T-helper 17 cell (primary cell): ENCODE measurements at regions not wholly inside any gene's neighbourhood (a gene's known extent, or its start where the extent isn't known, plus 50 kb on each side); places are given as distances from the start of the nearest gene placed in this dataset.
"Not testable (repeated sequence)": the region's sequence is repeated elsewhere in the genome, so short reads cannot be mapped to it uniquely, and the experiment has no call there.

Experiments used
- ATAC-seq: fragments of 150-1000 bp; cut with Tn5 transposase; 2 replicates; pipeline ENCODE4 v1.10.0; 2021; ENCODE audit warnings: mild to moderate bottlenecking, moderate library complexity
- DNase-seq, 3 donors: peaks; one replicate each; pipeline versions ENCODE4 v3.0.0 to v3.0.0-alpha.2; 2020 to 2021
- H3K9me3 ChIP-seq: one replicate; pipeline ENCODE4 v1.7.0; 2013; ENCODE audit warnings: low read length, mild to moderate bottlenecking; ENCODE audit not compliant: control insufficient read depth, poor library complexity, severe bottlenecking
- H3K27ac Mint-ChIP-seq: one replicate; pipeline ENCODE4 v1.8.0; 2022; ENCODE audit warnings: mild to moderate bottlenecking, moderate library complexity, mixed read lengths
- H3K27me3 Mint-ChIP-seq: one replicate; pipeline ENCODE4 v1.8.0; 2022; ENCODE audit warnings: mixed read lengths
- H3K36me3 Mint-ChIP-seq: one replicate; pipeline ENCODE4 v1.8.0; 2022; ENCODE audit warnings: low read depth, mixed read lengths
- H3K4me1 Mint-ChIP-seq: one replicate; pipeline ENCODE4 v1.8.0; 2022; ENCODE audit warnings: mild to moderate bottlenecking, mixed read lengths
- H3K4me3 Mint-ChIP-seq: one replicate; pipeline ENCODE4 v1.8.0; 2022; ENCODE audit warnings: mild to moderate bottlenecking, moderate library complexity, mixed read lengths

DNA sequence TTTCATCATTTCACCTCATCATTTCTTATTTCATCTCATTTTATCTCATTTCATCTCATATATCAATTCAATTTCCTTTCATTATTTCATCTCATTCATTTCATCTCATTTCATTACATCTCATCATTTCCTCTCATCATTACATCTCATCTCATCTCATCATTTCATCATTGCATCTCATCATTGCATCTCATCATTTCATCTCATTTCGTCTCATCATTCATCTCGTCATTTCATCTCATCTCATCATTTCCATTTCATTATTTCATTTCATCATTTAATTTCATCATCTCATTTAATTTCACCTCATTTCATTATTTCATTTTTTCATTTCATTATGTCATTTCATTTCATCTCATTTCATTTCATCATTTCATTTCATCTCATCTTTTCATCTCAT is 168.5 kb upstream of the FAM72C start:
- not testable (repeated sequence) for H3K27ac Mint-ChIP-seq, H3K4me1 Mint-ChIP-seq, DNase-seq, H3K36me3 Mint-ChIP-seq, H3K9me3 ChIP-seq, H3K4me3 Mint-ChIP-seq, H3K27me3 Mint-ChIP-seq, ATAC-seq

GRCh38 chr1:144105006-144105405 is 133.2 kb upstream of the FAM72C start:
- H3K9me3 ChIP-seq, H3K27me3 Mint-ChIP-seq, H3K36me3 Mint-ChIP-seq, H3K4me1 Mint-ChIP-seq, ATAC-seq, H3K4me3 Mint-ChIP-seq, H3K27ac Mint-ChIP-seq: not testable (repeated sequence)
- DNase-seq = peak in 1 of 3 donors; percentile 0

GRCh38 chr1:144104000-144104677 is 132.4 kb upstream of the FAM72C start:
- not testable (repeated sequence) for H3K4me3 Mint-ChIP-seq, ATAC-seq, H3K27ac Mint-ChIP-seq, H3K36me3 Mint-ChIP-seq, H3K27me3 Mint-ChIP-seq, H3K9me3 ChIP-seq, H3K4me1 Mint-ChIP-seq
- peak; percentile 40 to 56 (median 43) for DNase-seq

GRCh38 chr1:144103156-144103880 is 131.5 kb upstream of the FAM72C start:
- H3K36me3 Mint-ChIP-seq, H3K9me3 ChIP-seq, H3K4me1 Mint-ChIP-seq, ATAC-seq, H3K4me3 Mint-ChIP-seq, H3K27me3 Mint-ChIP-seq, H3K27ac Mint-ChIP-seq: not testable (repeated sequence)
- DNase-seq = peak; percentile 34 to 60 (median 44)

GRCh38 chr1:144102046-144102745 is 130.4 kb upstream of the FAM72C start:
- H3K9me3 ChIP-seq, H3K4me1 Mint-ChIP-seq, ATAC-seq, H3K36me3 Mint-ChIP-seq, H3K4me3 Mint-ChIP-seq, H3K27me3 Mint-ChIP-seq, H3K27ac Mint-ChIP-seq: not testable (repeated sequence)
- peak; percentile 11 to 13 (median 13) for DNase-seq

DNA sequence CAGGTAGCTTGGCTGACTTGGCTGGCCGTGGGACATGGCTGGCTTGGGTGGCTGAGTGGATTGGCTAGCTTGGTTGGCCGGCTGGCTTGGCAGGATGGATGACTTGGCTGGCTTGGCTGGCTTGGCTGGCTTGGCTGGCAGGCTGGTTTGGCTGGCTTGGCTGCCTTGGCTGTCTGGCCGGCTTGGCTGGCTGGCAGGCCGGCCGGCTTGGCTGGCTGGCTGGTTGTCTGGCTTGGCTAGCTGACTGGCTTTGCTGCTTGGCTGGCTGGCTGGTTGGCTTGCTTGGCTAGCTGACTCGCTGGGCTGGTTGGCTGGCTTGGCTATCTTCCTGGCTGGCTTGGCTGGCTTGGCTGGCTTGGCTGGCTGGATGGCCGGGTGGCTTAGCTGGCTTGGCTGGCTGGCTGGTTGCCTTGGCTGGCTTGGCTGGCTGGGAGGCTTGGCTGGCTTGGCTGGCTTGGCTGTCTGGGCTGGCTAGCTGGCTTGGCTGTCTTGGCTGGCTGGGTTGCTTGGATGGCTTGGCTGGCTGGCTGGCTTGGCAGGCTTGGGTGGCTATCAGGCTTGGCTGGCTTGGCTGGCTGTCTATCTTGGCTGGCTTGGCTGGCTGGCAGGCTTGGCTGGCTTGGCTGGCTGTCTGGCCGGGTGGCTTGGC is 129.7 kb upstream of the FAM72C start:
- Mint-ChIP-seq H3K27ac (no peak overlapping the region), H3K27me3 (peaks cover 4% of the 10 kb centered on the region), H3K36me3 (no peaks in the 10 kb centered on the region), H3K4me1 (no peaks in the 10 kb centered on the region), H3K4me3 (no peak overlapping the region)
- no peak for ATAC-seq
- H3K9me3 ChIP-seq = no peaks in the 10 kb centered on the region
- peak; percentile 13 to 23 (median 15) for DNase-seq

GRCh38 chr1:144077167-144077841 is 105.5 kb upstream of the FAM72C start:
- DNase-seq (peak; percentile 5 to 70 (median 60)), ATAC-seq (peak; percentile 20)
- H3K4me1 Mint-ChIP-seq, H3K36me3 Mint-ChIP-seq, H3K9me3 ChIP-seq, H3K27ac Mint-ChIP-seq, H3K27me3 Mint-ChIP-seq: not testable (repeated sequence)
- peak overlapping the region; percentile 86 for H3K4me3 Mint-ChIP-seq

DNA sequence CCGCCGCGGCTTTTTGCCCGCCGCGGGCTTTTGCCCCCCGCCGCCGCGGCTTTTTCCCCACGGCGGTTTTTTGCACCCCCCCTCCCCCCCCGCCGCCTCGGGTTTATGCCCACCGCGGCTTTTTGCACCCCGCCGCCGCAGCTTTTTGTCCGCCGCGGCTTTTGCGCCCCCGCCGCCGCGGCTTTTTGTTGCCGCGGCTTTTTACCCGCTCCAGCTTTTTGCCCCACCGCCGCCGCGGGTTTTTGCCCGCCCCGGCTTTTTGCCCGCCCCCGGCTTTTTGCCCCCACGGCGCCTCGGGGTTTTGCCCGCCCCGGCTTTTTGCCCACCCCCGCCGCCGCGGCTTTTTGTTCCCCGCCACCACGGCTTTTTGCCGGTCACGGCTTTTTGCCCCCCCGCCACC is 104.9 kb upstream of the FAM72C start:
- not testable (repeated sequence) for ATAC-seq, H3K36me3 Mint-ChIP-seq, H3K27me3 Mint-ChIP-seq, H3K4me1 Mint-ChIP-seq, H3K9me3 ChIP-seq, H3K27ac Mint-ChIP-seq, H3K4me3 Mint-ChIP-seq
- peak in 1 of 3 donors; percentile 46 for DNase-seq

- H3K27me3 Mint-ChIP-seq, H3K36me3 Mint-ChIP-seq, DNase-seq, H3K9me3 ChIP-seq, H3K4me1 Mint-ChIP-seq, H3K4me3 Mint-ChIP-seq, ATAC-seq, H3K27ac Mint-ChIP-seq: not testable (repeated sequence)
These were observed 98.7 kb upstream of the FAM72C start for GRCh38 chr1:144070394-144071053.

GRCh38 chr1:144067042-144067441 is 95.3 kb upstream of the FAM72C start:
- not testable (repeated sequence) for H3K27ac Mint-ChIP-seq, H3K4me3 Mint-ChIP-seq, H3K36me3 Mint-ChIP-seq, DNase-seq, H3K9me3 ChIP-seq, ATAC-seq, H3K27me3 Mint-ChIP-seq, H3K4me1 Mint-ChIP-seq

GRCh38 chr1:144066071-144066813 is 94.5 kb upstream of the FAM72C start:
- not testable (repeated sequence) for ATAC-seq, H3K36me3 Mint-ChIP-seq, H3K4me1 Mint-ChIP-seq, DNase-seq, H3K27ac Mint-ChIP-seq, H3K27me3 Mint-ChIP-seq, H3K4me3 Mint-ChIP-seq, H3K9me3 ChIP-seq
